SU-DHL-6 (cell line): ENCODE measurements at regions not wholly inside any gene's neighbourhood (a gene's known extent, or its start where the extent isn't known, plus 50 kb on each side); places are given as distances from the start of the nearest gene placed in this dataset.

ENCODE experiments used
- H2AFZ ChIP-seq: fragments of 200-600 bp; sonication (generic); 2 replicates; pipeline ENCODE4 v1.6.1; 2014; ENCODE audit warnings: low read depth, mild to moderate bottlenecking, moderate library complexity, mixed read lengths, antibody characterized with exemption, low read length; ENCODE audit not compliant: severe bottlenecking
- H3F3A ChIP-seq: fragments of 200-600 bp; shearing (Covaris generic); 2 replicates; pipeline ENCODE4 v1.6.0; 2016; ENCODE audit warnings: antibody characterized with exemption, mild to moderate bottlenecking; ENCODE audit not compliant: insufficient read depth
- H3K27ac ChIP-seq: fragments of 200-600 bp; sonication (generic); 2 replicates; pipeline ENCODE4 v1.5.1; 2016; ENCODE audit warnings: low read depth, mild to moderate bottlenecking, low read length, moderate library complexity, mixed read lengths
- H3K27me3 ChIP-seq: fragments of 200-600 bp; sonication (generic), shearing (Covaris generic); 2 replicates; pipeline ENCODE4 v1.6.0; 2014; ENCODE audit warnings: mild to moderate bottlenecking, low read length
- H3K36me3 ChIP-seq: fragments of 200-600 bp; sonication (generic); 2 replicates; pipeline ENCODE4 v1.6.1; 2014; ENCODE audit warnings: mild to moderate bottlenecking, low read length, mixed read lengths
- H3K4me2 ChIP-seq: fragments of 300-600, 200-600 bp; shearing (Covaris generic), sonication (generic); 2 replicates; pipeline ENCODE4 v1.6.0; 2014; ENCODE audit warnings: low read length, low read depth, mild to moderate bottlenecking; ENCODE audit not compliant: poor library complexity, severe bottlenecking
- H3K4me3 ChIP-seq: fragments of 200-600 bp; sonication (generic); 2 replicates; pipeline ENCODE4 v1.5.1; 2014; ENCODE audit warnings: antibody characterized with exemption, low read length, mild to moderate bottlenecking, mixed read lengths; ENCODE audit not compliant: insufficient read depth, poor library complexity, severe bottlenecking
- H3K79me2 ChIP-seq: fragments of 200-600 bp; sonication (generic); 2 replicates; pipeline ENCODE4 v1.6.1; 2014; ENCODE audit warnings: mild to moderate bottlenecking, low read length, moderate library complexity; ENCODE audit not compliant: insufficient read depth
- H3K9ac ChIP-seq: fragments of 200-600 bp; sonication (generic); 2 replicates; pipeline ENCODE4 v1.7.0; 2014; ENCODE audit warnings: mild to moderate bottlenecking, low read length
- H3K9me2 ChIP-seq: fragments of 200-600 bp; sonication (generic); replicated peaks from 2 replicates; pipeline ENCODE4 v1.6.1; 2014; ENCODE audit warnings: low read length; ENCODE audit not compliant: insufficient read depth
- H3K9me3 ChIP-seq: fragments of 200-600 bp; sonication (generic); 2 replicates; pipeline ENCODE4 v1.6.1; 2014; ENCODE audit warnings: low read length, mixed read lengths; ENCODE audit not compliant: insufficient read depth
- H4K20me1 ChIP-seq: fragments of 200-600 bp; sonication (generic); 2 replicates; pipeline ENCODE4 v1.6.1; 2014; ENCODE audit warnings: low read depth, mild to moderate bottlenecking, antibody characterized with exemption, low read length, moderate library complexity, mixed read lengths
- CTCF ChIP-seq: fragments of 200-600 bp; sonication (generic); IDR thresholded peaks from one replicate; pipeline ENCODE4 v1.5.1; 2017; ENCODE audit warnings: antibody characterized with exemption, mild to moderate bottlenecking, low read length, moderate library complexity; ENCODE audit not compliant: insufficient read depth, poor library complexity, severe bottlenecking
- EZH2phosphoT487 ChIP-seq: fragments of 200-600 bp; sonication (generic), shearing (Covaris generic); conservative IDR thresholded peaks from 2 replicates; pipeline ENCODE4 v1.6.1; 2018; ENCODE audit warnings: mild to moderate bottlenecking, antibody characterized with exemption, low read length, moderate library complexity, mixed read lengths

- Histone ChIP-seq H3K9ac (no peak overlapping the region), H2AFZ (no peak overlapping the region), H3K9me3 (no peaks in the 10 kb centered on the region), H3F3A (no peaks in the 10 kb centered on the region), H3K4me3 (no peak overlapping the region), H3K79me2 (no peaks in the 10 kb centered on the region), H3K36me3 (no peaks in the 10 kb centered on the region), H3K27ac (no peak overlapping the region), H3K4me2 (no peak overlapping the region), H3K27me3 (no peaks in the 10 kb centered on the region), H3K9me2 (no peaks in the 10 kb centered on the region), H4K20me1 (no peaks in the 10 kb centered on the region)
- TF ChIP-seq CTCF (no peak), EZH2phosphoT487 (no peak)
These were observed 188.8 kb downstream of the MATN1 start for GRCh38 chr1:30534551-30534940.

GRCh38 chr1:30533796-30534550 is 189.4 kb downstream of the MATN1 start:
- Histone ChIP-seq H3K9ac (no peak overlapping the region), H3K79me2 (no peaks in the 10 kb centered on the region), H3F3A (no peaks in the 10 kb centered on the region), H3K9me2 (no peaks in the 10 kb centered on the region), H3K27ac (no peak overlapping the region), H3K9me3 (no peaks in the 10 kb centered on the region), H3K4me3 (no peak overlapping the region), H3K27me3 (no peaks in the 10 kb centered on the region), H2AFZ (no peak overlapping the region), H3K4me2 (no peak overlapping the region), H4K20me1 (no peaks in the 10 kb centered on the region), H3K36me3 (no peaks in the 10 kb centered on the region)
- TF ChIP-seq EZH2phosphoT487 (no peak), CTCF (no peak)

GRCh38 chr1:30533141-30533540 is 190.2 kb downstream of the MATN1 start:
- Histone ChIP-seq H3K4me2 (no peak overlapping the region), H3K4me3 (no peak overlapping the region), H3K79me2 (no peaks in the 10 kb centered on the region), H3K36me3 (no peaks in the 10 kb centered on the region), H3K27me3 (no peaks in the 10 kb centered on the region), H2AFZ (no peak overlapping the region), H3F3A (no peaks in the 10 kb centered on the region), H3K9me3 (no peaks in the 10 kb centered on the region), H3K27ac (no peak overlapping the region), H3K9me2 (no peaks in the 10 kb centered on the region), H4K20me1 (no peaks in the 10 kb centered on the region), H3K9ac (no peak overlapping the region)
- no peak for TF ChIP-seq EZH2phosphoT487
- TF ChIP-seq CTCF = no peak
